OCI-LY1 (cell line): ENCODE measurements at regions not wholly inside any gene's neighbourhood (a gene's known extent, or its start where the extent isn't known, plus 50 kb on each side); places are given as distances from the start of the nearest gene placed in this dataset.
"Not testable (repeated sequence)": the region's sequence is repeated elsewhere in the genome, so short reads cannot be mapped to it uniquely, and the experiment has no call there.

ENCODE experiments used
- H2AFZ ChIP-seq: fragments of 200-600 bp; sonication (generic), shearing (Covaris generic); 2 replicates; pipeline ENCODE4 v1.6.0; 2014; ENCODE audit warnings: antibody characterized with exemption, mild to moderate bottlenecking, low read length
- H3F3A ChIP-seq: fragments of 200-600 bp; sonication (generic), shearing (Covaris generic); 2 replicates; pipeline ENCODE4 v1.6.0; 2014; ENCODE audit warnings: mild to moderate bottlenecking, antibody characterized with exemption, low read length, moderate library complexity; ENCODE audit not compliant: insufficient read depth
- H3K27ac ChIP-seq: fragments of 200-600 bp; sonication (generic); 2 replicates; pipeline ENCODE4 v1.5.1; 2014; ENCODE audit warnings: low read length, mixed run types, mild to moderate bottlenecking, low read depth; ENCODE audit not compliant: poor library complexity, severe bottlenecking
- H3K27me3 ChIP-seq: fragments of 200-600 bp; sonication (generic); 2 replicates; pipeline ENCODE4 v1.6.0; 2014; ENCODE audit warnings: antibody characterized with exemption, mild to moderate bottlenecking, low read length, moderate library complexity; ENCODE audit not compliant: insufficient read depth
- H3K36me3 ChIP-seq: fragments of 200-600 bp; sonication (generic); 2 replicates; pipeline ENCODE4 v1.6.1; 2014; ENCODE audit warnings: mild to moderate bottlenecking, antibody characterized with exemption, low read length, moderate library complexity, mixed read lengths; ENCODE audit not compliant: insufficient read depth
- H3K4me1 ChIP-seq: fragments of 200-600 bp; sonication (generic); 2 replicates; pipeline ENCODE4 v1.5.1; 2014; ENCODE audit warnings: mild to moderate bottlenecking, low read length, moderate library complexity; ENCODE audit not compliant: insufficient read depth, severe bottlenecking
- H3K4me2 ChIP-seq: fragments of 200-600 bp; sonication (generic), shearing (Covaris generic); 2 replicates; pipeline ENCODE4 v1.6.1; 2014; ENCODE audit warnings: low read length
- H3K4me3 ChIP-seq: fragments of 200-600 bp; sonication (generic); 2 replicates; pipeline ENCODE4 v1.5.1; 2014; ENCODE audit warnings: low read length, low read depth, mild to moderate bottlenecking, mixed read lengths; ENCODE audit not compliant: poor library complexity, severe bottlenecking
- H3K79me2 ChIP-seq: fragments of 200-600 bp; shearing (Covaris generic); 2 replicates; pipeline ENCODE4 v1.6.1; 2016; ENCODE audit warnings: mixed run types, low read length, mixed read lengths; ENCODE audit not compliant: insufficient read depth
- H3K9ac ChIP-seq: fragments of 200-600 bp; sonication (generic), shearing (Covaris generic); 2 replicates; pipeline ENCODE4 v1.6.1; 2014; ENCODE audit warnings: mild to moderate bottlenecking, low read length, mixed read lengths
- H3K9me2 ChIP-seq: fragments of 200-600 bp; sonication (generic), shearing (Covaris generic); 2 replicates; pipeline ENCODE4 v1.6.1; 2014; ENCODE audit warnings: low read depth, mild to moderate bottlenecking, low read length, mixed read lengths
- H3K9me3 ChIP-seq: fragments of 200-600 bp; shearing (Covaris generic); 2 replicates; pipeline ENCODE4 v1.6.1; 2014; ENCODE audit warnings: low read length, mixed read lengths
- H4K20me1 ChIP-seq: fragments of 200-600 bp; sonication (generic), shearing (Covaris generic); 2 replicates; pipeline ENCODE4 v1.6.0; 2016; ENCODE audit warnings: mild to moderate bottlenecking, low read length; ENCODE audit not compliant: insufficient read depth
- CTCF ChIP-seq: fragments of 200-600 bp; sonication (generic), shearing (Covaris generic); IDR thresholded peaks from 2 replicates; pipeline ENCODE4 v1.5.1; 2017; ENCODE audit warnings: mild to moderate bottlenecking, antibody characterized with exemption, low read length, moderate library complexity, mixed read lengths
- EZH2 ChIP-seq: fragments of 200-600 bp; sonication (generic), shearing (Covaris generic); IDR thresholded peaks from 2 replicates; pipeline ENCODE4 v1.8.0; 2017; ENCODE audit warnings: borderline replicate concordance, mixed run types, mild to moderate bottlenecking, antibody characterized with exemption, low read length, moderate library complexity, mixed read lengths

DNA sequence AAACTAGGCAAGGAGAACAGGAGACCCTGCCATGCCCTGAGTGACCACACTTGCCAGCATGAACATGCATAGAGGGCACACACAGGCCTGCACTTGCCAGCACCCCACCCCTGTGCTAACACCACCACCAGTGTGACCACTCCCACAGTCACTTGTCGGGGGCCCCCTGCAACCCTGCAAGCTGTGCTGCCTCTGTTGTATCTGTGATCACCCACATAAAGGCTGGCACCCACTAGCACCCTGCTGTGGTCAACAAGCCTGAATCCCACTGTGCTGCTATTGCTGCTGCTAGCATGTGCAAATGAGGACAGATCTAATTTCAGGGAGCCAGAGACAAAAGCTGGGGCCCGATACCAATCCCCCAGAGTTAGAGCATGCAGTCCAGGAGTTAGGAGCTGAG is 217.7 kb downstream of the GIPC2 start:
- H3K4me3 ChIP-seq, result no peak overlapping the region

DNA sequence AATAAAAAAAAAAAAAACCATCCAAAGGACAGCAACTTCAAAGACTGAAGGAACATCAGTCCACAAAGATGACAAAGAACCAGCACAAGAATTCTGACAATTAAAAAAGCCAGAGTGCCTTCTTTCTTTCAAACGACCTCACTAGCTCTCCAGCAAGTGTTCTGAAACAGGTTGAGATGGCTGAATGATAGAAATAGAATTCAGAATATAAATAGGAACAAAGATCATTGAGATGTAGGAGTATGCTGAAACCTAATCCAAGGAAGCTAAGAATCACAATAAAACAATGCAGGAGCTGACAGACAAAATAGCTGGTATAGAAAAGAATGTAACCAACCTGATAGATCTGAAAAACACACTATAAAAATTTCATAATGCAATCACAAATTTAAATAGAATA is 218.2 kb downstream of the GIPC2 start:
- Histone ChIP-seq H2AFZ (no peak overlapping the region), H4K20me1 (no peaks in the 10 kb centered on the region), H3K9me3 (no peaks in the 10 kb centered on the region), H3K4me1 (no peaks in the 10 kb centered on the region), H3K9me2 (no peaks in the 10 kb centered on the region), H3K27ac (no peak overlapping the region), H3K36me3 (no peaks in the 10 kb centered on the region), H3K79me2 (no peaks in the 10 kb centered on the region), H3F3A (no peaks in the 10 kb centered on the region), H3K4me3 (no peak overlapping the region), H3K4me2 (no peak overlapping the region), H3K27me3 (no peaks in the 10 kb centered on the region), H3K9ac (no peak overlapping the region)
- TF ChIP-seq CTCF (no peak), EZH2 (no peak)

More for the DNA sequence above, 217.7 kb downstream of the GIPC2 start:
- TF ChIP-seq CTCF (no peak), EZH2 (no peak)
- Histone ChIP-seq H4K20me1 (no peaks in the 10 kb centered on the region), H3F3A (no peaks in the 10 kb centered on the region), H3K4me1 (no peaks in the 10 kb centered on the region), H3K9me3 (no peaks in the 10 kb centered on the region), H2AFZ (no peak overlapping the region), H3K9me2 (no peaks in the 10 kb centered on the region), H3K36me3 (no peaks in the 10 kb centered on the region), H3K4me2 (no peak overlapping the region), H3K27me3 (no peaks in the 10 kb centered on the region), H3K79me2 (no peaks in the 10 kb centered on the region), H3K27ac (no peak overlapping the region), H3K9ac (no peak overlapping the region)

GRCh38 chr1:78267513-78268218 is 221.9 kb downstream of the GIPC2 start:
- Histone ChIP-seq H4K20me1 (no peaks in the 10 kb centered on the region), H3K79me2 (no peaks in the 10 kb centered on the region), H3K9me3 (no peaks in the 10 kb centered on the region), H3K27me3 (no peaks in the 10 kb centered on the region), H3K4me2 (no peak overlapping the region), H3K9ac (no peak overlapping the region), H3K4me3 (no peak overlapping the region), H2AFZ (no peak overlapping the region), H3K4me1 (no peaks in the 10 kb centered on the region), H3K27ac (no peak overlapping the region), H3K36me3 (no peaks in the 10 kb centered on the region), H3K9me2 (no peaks in the 10 kb centered on the region), H3F3A (no peaks in the 10 kb centered on the region)
- TF ChIP-seq EZH2, result no peak

DNA sequence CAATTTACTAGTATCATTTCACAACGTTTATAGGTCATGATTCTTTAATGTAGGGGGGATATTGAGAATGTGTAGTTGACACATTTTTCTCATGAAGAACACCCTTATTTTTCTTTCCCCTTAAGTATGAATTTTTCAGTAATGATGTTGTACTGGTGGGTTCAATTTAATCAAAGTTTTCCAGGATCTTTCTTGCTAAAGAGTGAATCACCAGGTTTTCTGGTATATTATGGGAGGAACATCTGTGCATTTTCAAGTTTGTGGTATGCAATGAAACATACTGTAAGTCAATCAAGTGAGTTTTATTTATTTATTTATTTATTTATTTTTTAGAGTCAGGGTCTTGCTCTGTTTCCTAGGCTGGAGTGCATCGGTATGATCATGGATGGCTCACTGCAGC is 221.2 kb upstream of the PTGFR start:
- no peak for TF ChIP-seq CTCF
- TF ChIP-seq EZH2, result no peak
- H3K36me3 ChIP-seq, result no peaks in the 10 kb centered on the region
- no peak overlapping the region for H3K9ac ChIP-seq
- no peaks in the 10 kb centered on the region for H3K79me2 ChIP-seq
- H3K27me3 ChIP-seq, result no peaks in the 10 kb centered on the region
- H2AFZ ChIP-seq, result no peak overlapping the region
- no peaks in the 10 kb centered on the region for H4K20me1 ChIP-seq
- no peaks in the 10 kb centered on the region for H3K9me2 ChIP-seq
- no peak overlapping the region for H3K4me2 ChIP-seq
- H3K27ac ChIP-seq, result no peak overlapping the region
- no peaks in the 10 kb centered on the region for H3K9me3 ChIP-seq
- H3K4me1 ChIP-seq, result no peaks in the 10 kb centered on the region
- no peaks in the 10 kb centered on the region for H3F3A ChIP-seq
- H3K4me3 ChIP-seq, result no peak overlapping the region

- H3K4me2 ChIP-seq, H3K36me3 ChIP-seq, H3K9me2 ChIP-seq, H3K27ac ChIP-seq, H3K27me3 ChIP-seq, H2AFZ ChIP-seq, H3K9me3 ChIP-seq, H4K20me1 ChIP-seq, H3K9ac ChIP-seq, H3F3A ChIP-seq, H3K4me3 ChIP-seq, H3K79me2 ChIP-seq, H3K4me1 ChIP-seq: not testable (repeated sequence)
Observed at GRCh38 chr1:78271423-78271822, 219.4 kb upstream of the PTGFR start.
